Ovary (tissue), 7 donors: ENCODE measurements at regions not wholly inside any gene's neighbourhood (a gene's known extent, or its start where the extent isn't known, plus 50 kb on each side); places are given as distances from the start of the nearest gene placed in this dataset.

Experiments used
- DNase-seq, 5 donors: peaks; one replicate each; pipeline ENCODE4 v3.0.0-alpha.2; 2019 to 2020
- H3K27ac ChIP-seq, 2 donors: fragments of 200-600 bp; one replicate each; pipeline versions ENCODE4 v1.5.1 to v1.8.0; 2019 to 2022
- H3K27me3 ChIP-seq: fragments of 200-600 bp; one replicate; pipeline ENCODE4 v1.8.0; 2022
- H3K36me3 ChIP-seq: fragments of 200-600 bp; sonication (generic); one replicate; pipeline ENCODE4 v1.5.1; 2019
- H3K4me1 ChIP-seq: one replicate; pipeline ENCODE4 v1.8.1; 2013; ENCODE audit warnings: mild to moderate bottlenecking, moderate library complexity; ENCODE audit not compliant: insufficient read depth
- H3K4me3 ChIP-seq: fragments of 200-600 bp; sonication (generic); one replicate; pipeline ENCODE4 v1.5.1; 2017
- H3K9me3 ChIP-seq, 2 donors: fragments of 200-600 bp in 1 of 2; sonication (generic) in 1 of 2; one replicate each; pipeline versions ENCODE4 v1.5.1 to v1.8.1; 2013 to 2019; ENCODE audit warnings: mild to moderate bottlenecking in 1 of 2, moderate library complexity in 1 of 2
- EP300 ChIP-seq: sonication (generic); formaldehyde crosslinking; IDR thresholded peaks from one replicate; pipeline ENCODE4 v1.6.1; 2017; ENCODE audit warnings: antibody characterized with exemption
- POLR2A ChIP-seq: fragments of 450-650 bp; IDR thresholded peaks from one replicate; pipeline ENCODE4 v1.6.1; 2017; ENCODE audit warnings: antibody characterized with exemption, mild to moderate bottlenecking, moderate library complexity
- WGBS, 3 donors: extraction: QIAGEN DNeasy Blood & Tissue Kit in 1 of 3; methylation state at CpG; one replicate each; pipeline versions ENCODE4 v1.1.5 to v1.1.7; 2013 to 2017; 5-methylcytosine and 5-hydroxymethylcytosine counted together
- intact Hi-C, 4 donors: fragments of 100-400 bp; cut with DNase I; formaldehyde crosslinking; loops; one replicate each; pipeline versions ENCODE4 v1.11.0 to v1.15.1; 2022 to 2023
- TF ChIP-seq, protein P1 (sequence below), 3 donors: fragments of 450-650 bp in 2 of 3; fragments of 200-600 bp in 1 of 3; IDR thresholded peaks; one replicate each; pipeline versions ENCODE4 v1.5.1 to v1.8.0; 2016 to 2022; ENCODE audit warnings: antibody characterized with exemption in 3 of 3, mild to moderate bottlenecking in 1 of 3
- donor health status: DM: no; HTN: no; CAD: no; lungs with moderate emphysema.
- donor health status: DM: no; HTN: no; CAD: no.
- donor health status: Bipolar disorder and iron deficiency.
- donor health status: DM: no; HTN: no; CAD: no.
- donor health status: DM: yes; HTN: yes; CAD: no.

GRCh38 chr20:40890635-40891034 lies 138.0 kb upstream of the TOP1 start:
- intact Hi-C loops: loop anchor here in 1 of 4 donors (10.0 kb wide), 1 partner anchor 86 kb away; no protein-coding TSS in a partner anchor
- H3K36me3 ChIP-seq: no peaks in the 10 kb centered on the region
- no peaks in the 10 kb centered on the region for H3K27me3 ChIP-seq
- H3K4me3 ChIP-seq: no peak overlapping the region
- no peaks in the 10 kb centered on the region for H3K4me1 ChIP-seq
- no peak for TF ChIP-seq EP300
- no peak for TF ChIP-seq POLR2A
- TF ChIP-seq, protein P1, sequence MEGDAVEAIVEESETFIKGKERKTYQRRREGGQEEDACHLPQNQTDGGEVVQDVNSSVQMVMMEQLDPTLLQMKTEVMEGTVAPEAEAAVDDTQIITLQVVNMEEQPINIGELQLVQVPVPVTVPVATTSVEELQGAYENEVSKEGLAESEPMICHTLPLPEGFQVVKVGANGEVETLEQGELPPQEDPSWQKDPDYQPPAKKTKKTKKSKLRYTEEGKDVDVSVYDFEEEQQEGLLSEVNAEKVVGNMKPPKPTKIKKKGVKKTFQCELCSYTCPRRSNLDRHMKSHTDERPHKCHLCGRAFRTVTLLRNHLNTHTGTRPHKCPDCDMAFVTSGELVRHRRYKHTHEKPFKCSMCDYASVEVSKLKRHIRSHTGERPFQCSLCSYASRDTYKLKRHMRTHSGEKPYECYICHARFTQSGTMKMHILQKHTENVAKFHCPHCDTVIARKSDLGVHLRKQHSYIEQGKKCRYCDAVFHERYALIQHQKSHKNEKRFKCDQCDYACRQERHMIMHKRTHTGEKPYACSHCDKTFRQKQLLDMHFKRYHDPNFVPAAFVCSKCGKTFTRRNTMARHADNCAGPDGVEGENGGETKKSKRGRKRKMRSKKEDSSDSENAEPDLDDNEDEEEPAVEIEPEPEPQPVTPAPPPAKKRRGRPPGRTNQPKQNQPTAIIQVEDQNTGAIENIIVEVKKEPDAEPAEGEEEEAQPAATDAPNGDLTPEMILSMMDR (IDR thresholded peaks at IDR 0.05): no peak
- no peak for DNase-seq
- H3K9me3 ChIP-seq: no peaks in the 10 kb centered on the region
- no peak overlapping the region for H3K27ac ChIP-seq

DNA sequence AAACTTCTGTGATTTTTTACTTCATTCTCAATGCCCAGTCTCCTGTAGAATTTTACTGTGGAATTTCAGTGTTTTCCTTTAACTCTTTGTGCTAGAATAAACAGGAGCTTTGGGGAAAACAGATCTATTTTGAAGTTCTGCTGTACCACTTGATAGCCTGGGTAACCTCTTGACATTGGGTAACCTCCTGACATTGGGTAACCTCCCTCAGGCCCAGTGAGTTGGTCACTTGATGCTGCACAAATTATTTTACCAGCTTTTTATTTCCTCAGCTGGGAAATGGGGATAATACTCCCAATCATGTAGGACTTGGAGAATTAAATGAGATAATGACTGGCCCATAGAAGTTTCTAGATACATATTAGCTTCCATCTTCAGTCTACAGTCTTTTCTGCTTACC lies 137.3 kb upstream of the TOP1 start:
- H3K36me3 ChIP-seq: no peaks in the 10 kb centered on the region
- H3K27me3 ChIP-seq: no peaks in the 10 kb centered on the region
- TF ChIP-seq EP300 (no peak), POLR2A (no peak)
- TF ChIP-seq, protein P1 (IDR thresholded peaks at IDR 0.05): no peak
- no peaks in the 10 kb centered on the region for H3K9me3 ChIP-seq
- H3K27ac ChIP-seq: no peak overlapping the region
- DNase-seq: no peak
- intact Hi-C loops: loop anchor here in 1 of 4 donors (10.0 kb wide), 1 partner anchor 87 kb away; no protein-coding TSS in a partner anchor
- H3K4me3 ChIP-seq: no peak overlapping the region
- H3K4me1 ChIP-seq: no peaks in the 10 kb centered on the region

GRCh38 chr20:40892642-40893041 lies 136.0 kb upstream of the TOP1 start:
- TF ChIP-seq EP300: no peak
- no peak for TF ChIP-seq POLR2A
- TF ChIP-seq, protein P1 (IDR thresholded peaks at IDR 0.05): no peak
- no peak for DNase-seq
- Histone ChIP-seq H3K4me3 (no peak overlapping the region), H3K36me3 (no peaks in the 10 kb centered on the region), H3K27me3 (no peaks in the 10 kb centered on the region), H3K27ac (no peak overlapping the region), H3K4me1 (no peaks in the 10 kb centered on the region), H3K9me3 (no peaks in the 10 kb centered on the region)
- intact Hi-C loops: loop anchor here in 1 of 4 donors (10.0 kb wide), 1 partner anchor 88 kb away; no protein-coding TSS in a partner anchor
- 59 to 74% (median 73%) methylated on average over 2 of the region's 2 CpGs for WGBS, 3 donors

GRCh38 chr20:40893610-40894236 lies 134.9 kb upstream of the TOP1 start:
- Histone ChIP-seq H3K9me3 (no peaks in the 10 kb centered on the region), H3K4me3 (no peak overlapping the region), H3K4me1 (no peaks in the 10 kb centered on the region), H3K36me3 (no peaks in the 10 kb centered on the region), H3K27me3 (no peaks in the 10 kb centered on the region), H3K27ac (no peak overlapping the region)
- TF ChIP-seq, protein P1 (IDR thresholded peaks at IDR 0.05): no peak
- TF ChIP-seq EP300 (no peak), POLR2A (no peak)
- DNase-seq: no peak
- WGBS, 3 donors: 20 to 44% (median 24%) methylated on average over 1 of the region's 1 CpG
- intact Hi-C loops: loop anchor here in 1 of 4 donors (10.0 kb wide), 1 partner anchor 89 kb away; no protein-coding TSS in a partner anchor
